Parathyroid adenoma (tissue), 2 donors: ENCODE measurements at regions not wholly inside any gene's neighbourhood (a gene's known extent, or its start where the extent isn't known, plus 50 kb on each side); places are given as distances from the start of the nearest gene placed in this dataset.
"Not testable (repeated sequence)": the region's sequence is repeated elsewhere in the genome, so short reads cannot be mapped to it uniquely, and the experiment has no call there.

ENCODE experiments used
- H2AFZ ChIP-seq: fragments of 300-600 bp; sonication (generic); one replicate; pipeline ENCODE4 v1.7.0; 2017; ENCODE audit warnings: antibody characterized with exemption, mild to moderate bottlenecking
- H3K27ac ChIP-seq: fragments of 300-600 bp; sonication (generic); one replicate; pipeline ENCODE4 v1.7.0; 2017
- H3K27me3 ChIP-seq: fragments of 300-600 bp; sonication (generic); one replicate; pipeline ENCODE4 v1.7.0; 2017; ENCODE audit warnings: low read length; ENCODE audit not compliant: control insufficient read depth, insufficient read depth
- H3K36me3 ChIP-seq: fragments of 300-600 bp; sonication (generic); one replicate; pipeline ENCODE4 v1.7.0; 2017; ENCODE audit warnings: low read length; ENCODE audit not compliant: control insufficient read depth, insufficient read depth
- H3K4me1 ChIP-seq: fragments of 300-600 bp; sonication (generic); one replicate; pipeline ENCODE4 v1.7.0; 2017; ENCODE audit warnings: control low read depth
- H3K4me2 ChIP-seq: fragments of 300-600 bp; sonication (generic); one replicate; pipeline ENCODE4 v1.7.0; 2017; ENCODE audit warnings: low read length
- H3K4me3 ChIP-seq: fragments of 300-600 bp; sonication (generic); one replicate; pipeline ENCODE4 v1.7.0; 2017; ENCODE audit warnings: low read depth, low read length
- H3K79me2 ChIP-seq: fragments of 300-600 bp; sonication (generic); one replicate; pipeline ENCODE4 v1.7.0; 2017; ENCODE audit warnings: control low read depth
- H3K9ac ChIP-seq: fragments of 300-600 bp; sonication (generic); one replicate; pipeline ENCODE4 v1.7.0; 2017; ENCODE audit warnings: mild to moderate bottlenecking
- H3K9me3 ChIP-seq: fragments of 300-600 bp; sonication (generic); one replicate; pipeline ENCODE4 v1.7.0; 2017; ENCODE audit warnings: low read length; ENCODE audit not compliant: control insufficient read depth
- TF ChIP-seq, protein P1 (sequence below): fragments of 300-600 bp; sonication (generic); IDR thresholded peaks from one replicate; pipeline ENCODE4 v1.7.0; 2017; ENCODE audit warnings: antibody characterized with exemption, mild to moderate bottlenecking
- donor health status: primary hyperparathyroidism.

DNA sequence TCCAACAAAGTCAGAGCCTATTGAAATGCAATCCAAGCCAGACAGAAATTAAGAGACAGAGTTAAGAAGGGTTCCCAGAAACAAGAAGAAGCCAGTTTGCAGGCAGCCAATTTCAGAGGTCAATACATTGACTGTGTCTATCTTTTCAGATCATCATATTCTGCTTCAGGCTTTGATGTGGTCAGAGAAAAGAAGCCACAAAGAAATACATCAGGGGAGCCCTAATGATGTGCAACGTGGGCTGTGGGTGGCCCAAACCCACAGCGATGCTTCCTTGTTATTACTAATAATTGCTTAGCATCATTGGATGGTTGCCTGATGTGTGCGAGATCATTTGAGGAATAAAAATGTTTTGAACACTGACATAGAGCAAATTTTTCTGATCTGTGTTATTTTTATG is 99.0 kb upstream of the DUSP21 start:
- H3K4me2 ChIP-seq, result no peak overlapping the region
- TF ChIP-seq, protein P1, sequence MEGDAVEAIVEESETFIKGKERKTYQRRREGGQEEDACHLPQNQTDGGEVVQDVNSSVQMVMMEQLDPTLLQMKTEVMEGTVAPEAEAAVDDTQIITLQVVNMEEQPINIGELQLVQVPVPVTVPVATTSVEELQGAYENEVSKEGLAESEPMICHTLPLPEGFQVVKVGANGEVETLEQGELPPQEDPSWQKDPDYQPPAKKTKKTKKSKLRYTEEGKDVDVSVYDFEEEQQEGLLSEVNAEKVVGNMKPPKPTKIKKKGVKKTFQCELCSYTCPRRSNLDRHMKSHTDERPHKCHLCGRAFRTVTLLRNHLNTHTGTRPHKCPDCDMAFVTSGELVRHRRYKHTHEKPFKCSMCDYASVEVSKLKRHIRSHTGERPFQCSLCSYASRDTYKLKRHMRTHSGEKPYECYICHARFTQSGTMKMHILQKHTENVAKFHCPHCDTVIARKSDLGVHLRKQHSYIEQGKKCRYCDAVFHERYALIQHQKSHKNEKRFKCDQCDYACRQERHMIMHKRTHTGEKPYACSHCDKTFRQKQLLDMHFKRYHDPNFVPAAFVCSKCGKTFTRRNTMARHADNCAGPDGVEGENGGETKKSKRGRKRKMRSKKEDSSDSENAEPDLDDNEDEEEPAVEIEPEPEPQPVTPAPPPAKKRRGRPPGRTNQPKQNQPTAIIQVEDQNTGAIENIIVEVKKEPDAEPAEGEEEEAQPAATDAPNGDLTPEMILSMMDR, result no peak
- H3K27me3 ChIP-seq, result no peaks in the 10 kb centered on the region
- no peaks in the 10 kb centered on the region for H3K79me2 ChIP-seq
- H3K4me3 ChIP-seq, result no peak overlapping the region
- H3K27ac ChIP-seq, result no peak overlapping the region
- no peaks in the 10 kb centered on the region for H3K9me3 ChIP-seq
- no peak overlapping the region for H3K9ac ChIP-seq
- no peaks in the 10 kb centered on the region for H3K4me1 ChIP-seq
- H3K36me3 ChIP-seq, result no peaks in the 10 kb centered on the region
- no peak overlapping the region for H2AFZ ChIP-seq

DNA sequence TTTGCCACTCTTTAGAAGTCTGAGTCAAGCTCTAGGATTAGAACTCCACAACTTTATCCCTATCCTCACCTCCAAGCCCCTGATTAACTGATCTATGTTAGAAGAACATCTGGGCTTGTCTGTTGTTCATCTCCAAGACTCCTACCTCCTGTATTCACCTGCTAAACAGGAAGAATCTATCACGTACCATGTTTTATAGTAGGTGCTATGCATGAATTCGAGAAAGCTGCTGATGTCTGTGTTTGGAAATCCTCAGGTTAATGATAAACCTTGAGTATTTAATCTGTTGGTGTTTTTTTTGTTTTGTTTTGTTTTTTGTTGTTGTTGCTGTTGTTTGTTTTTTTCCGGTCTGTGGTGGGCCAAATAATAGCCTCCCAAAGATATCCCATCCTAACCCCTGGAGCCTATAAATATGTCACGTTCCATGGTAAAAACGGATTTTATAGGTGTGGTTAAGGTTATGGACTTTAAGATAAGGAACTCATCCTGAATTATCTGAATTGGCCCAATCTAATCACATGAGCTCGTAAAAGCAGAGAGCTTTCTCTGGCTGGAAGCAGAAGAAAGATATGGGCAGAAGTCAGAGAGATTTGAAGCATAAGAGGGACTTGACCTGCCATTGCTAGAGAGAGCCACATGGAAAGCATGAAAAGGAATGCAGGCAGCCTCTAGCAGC is 101.2 kb upstream of the DUSP21 start:
- TF ChIP-seq, protein P1, result no peak
- Histone ChIP-seq H3K4me1 (no peaks in the 10 kb centered on the region), H3K9me3 (no peaks in the 10 kb centered on the region), H2AFZ (no peak overlapping the region), H3K27me3 (no peaks in the 10 kb centered on the region), H3K27ac (no peak overlapping the region), H3K4me3 (no peak overlapping the region), H3K9ac (no peak overlapping the region), H3K79me2 (no peaks in the 10 kb centered on the region), H3K36me3 (no peaks in the 10 kb centered on the region), H3K4me2 (no peak overlapping the region)

DNA sequence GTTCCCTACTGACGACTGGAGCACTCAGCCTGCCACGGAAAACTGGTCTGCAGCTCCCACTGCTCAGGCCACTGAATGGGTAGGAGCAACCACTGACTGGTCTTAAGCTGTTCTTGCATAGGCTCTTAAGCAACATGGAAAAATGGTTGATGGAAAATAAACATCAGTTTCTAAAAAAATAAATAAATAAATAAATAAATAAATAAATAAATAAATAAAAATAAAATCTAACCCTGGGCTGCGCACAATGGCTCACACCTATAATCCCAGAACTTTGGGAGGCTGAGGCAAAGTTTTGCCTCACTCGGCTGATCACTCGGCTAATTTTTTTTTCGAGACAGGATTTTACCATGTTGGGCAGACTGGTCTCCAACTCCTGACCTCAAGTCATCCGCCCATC is 102.0 kb upstream of the DUSP21 start:
- H3K36me3 ChIP-seq, H3K27me3 ChIP-seq: not testable (repeated sequence)

DNA sequence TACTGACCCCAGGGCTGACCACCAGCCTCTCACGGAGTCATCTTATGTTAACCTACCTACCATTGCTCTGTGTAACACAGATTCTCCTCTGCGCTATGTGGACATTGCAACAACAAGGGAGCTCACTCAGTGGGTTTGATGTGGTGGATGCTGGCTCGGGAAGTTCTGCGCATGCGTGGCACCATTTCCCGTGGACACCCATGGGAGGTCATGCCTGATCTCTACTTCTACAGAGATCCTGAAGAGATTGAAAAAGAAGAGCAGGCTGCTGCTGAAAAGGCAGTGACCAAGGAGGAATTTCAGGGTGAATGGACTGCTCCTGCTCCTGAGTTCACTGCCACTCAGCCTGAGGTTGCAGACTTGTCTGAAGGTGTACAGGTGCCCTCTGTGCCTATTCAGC is 102.4 kb upstream of the DUSP21 start:
- H3K27me3 ChIP-seq, H3K9ac ChIP-seq, H2AFZ ChIP-seq, H3K4me2 ChIP-seq, H3K36me3 ChIP-seq, H3K9me3 ChIP-seq, H3K4me3 ChIP-seq, H3K4me1 ChIP-seq, H3K27ac ChIP-seq, H3K79me2 ChIP-seq: not testable (repeated sequence)

More for the DNA sequence above, 102.0 kb upstream of the DUSP21 start:
- not testable (repeated sequence) for H3K9ac ChIP-seq, H3K27ac ChIP-seq, H3K4me1 ChIP-seq, H3K9me3 ChIP-seq, H3K79me2 ChIP-seq, H3K4me2 ChIP-seq, H2AFZ ChIP-seq, H3K4me3 ChIP-seq

DNA sequence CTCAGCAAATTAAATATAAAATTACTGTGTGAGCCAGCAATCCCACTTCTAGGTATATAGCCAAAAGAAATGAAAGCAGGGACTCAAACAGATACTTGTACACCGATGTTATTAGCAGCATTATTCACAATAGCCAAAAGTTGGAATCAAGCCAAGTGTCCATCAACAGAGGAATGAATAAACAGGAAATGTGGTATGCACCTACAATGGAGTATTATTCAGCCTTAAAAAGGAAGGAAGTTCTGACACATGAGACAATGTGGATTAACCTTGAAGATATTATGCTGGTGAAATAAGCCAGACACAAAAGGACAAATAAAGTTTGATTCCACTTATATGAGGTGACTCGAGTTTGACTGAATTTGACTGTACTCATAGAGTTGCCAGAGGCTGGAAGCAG is 108.3 kb upstream of the DUSP21 start:
- TF ChIP-seq, protein P1, result no peak
- no peak overlapping the region for H3K4me3 ChIP-seq
- no peaks in the 10 kb centered on the region for H3K4me1 ChIP-seq
- no peak overlapping the region for H2AFZ ChIP-seq
- no peak overlapping the region for H3K4me2 ChIP-seq
- H3K36me3 ChIP-seq, result no peaks in the 10 kb centered on the region
- H3K27ac ChIP-seq, result no peak overlapping the region
- H3K27me3 ChIP-seq, result no peaks in the 10 kb centered on the region
- H3K9me3 ChIP-seq, result no peaks in the 10 kb centered on the region
- no peak overlapping the region for H3K9ac ChIP-seq
- H3K79me2 ChIP-seq, result no peaks in the 10 kb centered on the region

DNA sequence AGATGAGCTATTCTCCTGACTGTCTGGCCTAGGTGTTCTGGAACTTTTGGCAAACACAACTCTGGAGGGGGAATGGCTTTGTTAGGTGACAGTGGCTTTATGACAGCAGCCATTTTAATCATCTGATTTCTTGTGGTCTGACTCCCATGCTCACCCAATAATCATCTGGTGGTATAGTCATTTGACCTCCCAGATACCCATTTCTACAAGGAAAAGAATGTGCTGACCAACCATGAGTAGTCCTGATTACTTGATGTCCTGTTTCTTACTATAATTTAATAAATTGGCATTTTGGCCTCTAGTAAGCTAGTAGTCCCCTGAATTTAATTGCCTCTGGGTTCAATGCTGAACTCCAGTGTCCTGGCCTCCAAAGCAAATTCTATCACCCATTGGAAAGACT is 109.9 kb upstream of the DUSP21 start:
- no peaks in the 10 kb centered on the region for H3K9me3 ChIP-seq
- no peak overlapping the region for H3K4me3 ChIP-seq
- no peaks in the 10 kb centered on the region for H3K4me1 ChIP-seq
- no peak overlapping the region for H3K4me2 ChIP-seq
- no peaks in the 10 kb centered on the region for H3K36me3 ChIP-seq
- no peak overlapping the region for H2AFZ ChIP-seq
- TF ChIP-seq, protein P1, result no peak
- no peak overlapping the region for H3K27ac ChIP-seq
- H3K79me2 ChIP-seq, result no peaks in the 10 kb centered on the region
- H3K9ac ChIP-seq, result no peak overlapping the region
- no peaks in the 10 kb centered on the region for H3K27me3 ChIP-seq
